PC-9 (cell line): ENCODE measurements at regions not wholly inside any gene's neighbourhood (a gene's known extent, or its start where the extent isn't known, plus 50 kb on each side); places are given as distances from the start of the nearest gene placed in this dataset.
"Not testable (repeated sequence)": the region's sequence is repeated elsewhere in the genome, so short reads cannot be mapped to it uniquely, and the experiment has no call there.

ENCODE experiments used
- BruUV-seq: library from RNA; stranded (reverse); fragments of 400-500 nt; replicated peaks from 2 replicates; lab custom pipeline; 2021; lab: Mats Ljungman, UMichigan
- CTCF ChIA-PET: fragments of 300-600 bp; sonication (Branson Sonifier 250); formaldehyde crosslinking; loops from one replicate; lab custom pipeline; 2022; ENCODE audit warnings: antibody characterized with exemption; lab: Charles Lee
- POLR2A ChIA-PET: fragments of 300-600 bp; sonication (Branson Sonifier 250); formaldehyde crosslinking; loops from one replicate; lab custom pipeline; 2022; ENCODE audit warnings: antibody characterized with exemption; ENCODE audit not compliant: unreplicated experiment; lab: Charles Lee
- DNase-seq, 2 experiments: peaks; one replicate each; pipeline versions ENCODE4 v3.0.0 to v3.0.0-alpha.2; 2015 to 2022; ENCODE audit warnings: mixed read lengths in 1 of 2
- H2AFZ ChIP-seq: fragments of 200-600 bp; sonication (generic); 2 replicates; pipeline ENCODE4 v1.8.1; 2017; ENCODE audit warnings: antibody characterized with exemption
- H3F3A ChIP-seq: fragments of 200-600 bp; sonication (generic); 2 replicates; pipeline ENCODE4 v1.8.1; 2017; ENCODE audit warnings: antibody characterized with exemption, mild to moderate bottlenecking, low read depth; ENCODE audit not compliant: insufficient read depth
- H3K27ac ChIP-seq: fragments of 200-600 bp; sonication (generic); 2 replicates; pipeline ENCODE4 v1.6.1; 2016; ENCODE audit warnings: mixed run types
- H3K27me3 ChIP-seq: fragments of 200-600 bp; sonication (generic); 2 replicates; pipeline ENCODE4 v1.6.1; 2016; ENCODE audit warnings: low read depth, mixed run types; ENCODE audit not compliant: insufficient read depth
- H3K36me3 ChIP-seq: fragments of 200-600 bp; sonication (generic); 2 replicates; pipeline ENCODE4 v1.6.1; 2016; ENCODE audit warnings: low read depth, mixed run types
- H3K4me1 ChIP-seq: fragments of 200-600 bp; sonication (generic); replicated peaks from 2 replicates; pipeline ENCODE4 v1.6.1; 2016; ENCODE audit warnings: mixed run types; ENCODE audit not compliant: insufficient read depth
- H3K4me2 ChIP-seq: fragments of 200-600 bp; sonication (generic); 2 replicates; pipeline ENCODE4 v1.6.1; 2017; ENCODE audit warnings: mixed run types
- H3K4me3 ChIP-seq: fragments of 200-600 bp; sonication (generic); 2 replicates; pipeline ENCODE4 v1.6.1; 2016; ENCODE audit warnings: mixed run types
- H3K79me2 ChIP-seq: fragments of 200-600 bp; sonication (generic); 2 replicates; pipeline ENCODE4 v1.6.1; 2017; ENCODE audit warnings: low read depth, mixed run types
- H3K9me2 ChIP-seq: fragments of 200-600 bp; sonication (generic); 2 replicates; pipeline ENCODE4 v1.8.1; 2017; ENCODE audit warnings: mild to moderate bottlenecking; ENCODE audit not compliant: insufficient read depth
- H3K9me3 ChIP-seq: fragments of 200-600 bp; sonication (generic); 2 replicates; pipeline ENCODE4 v1.8.1; 2016; ENCODE audit warnings: low read depth; ENCODE audit not compliant: insufficient read depth
- H4K20me1 ChIP-seq: fragments of 200-600 bp; sonication (generic); 2 replicates; pipeline ENCODE4 v1.8.1; 2017; ENCODE audit not compliant: insufficient read depth
- EZH2 ChIP-seq: fragments of 200-600 bp; sonication (generic); IDR thresholded peaks from 2 replicates; pipeline ENCODE4 v1.8.0; 2017; ENCODE audit warnings: antibody characterized with exemption, low read depth
- intact Hi-C: fragments of 100-400 bp; cut with micrococcal nuclease; formaldehyde crosslinking; loops from one replicate; pipeline ENCODE4 v1.10.0; 2022; ENCODE audit not compliant: unreplicated experiment
- TF ChIP-seq, protein P1 (sequence below): fragments of 200-600 bp; sonication (generic); conservative IDR thresholded peaks from 2 replicates; pipeline ENCODE4 v1.6.1; 2017; ENCODE audit warnings: mixed run types, antibody characterized with exemption, mild to moderate bottlenecking, moderate library complexity

- ChIA-PET POLR2A (no interaction called here), CTCF (no interaction called here)
- Histone ChIP-seq H3K4me1 (0 out of 2 replicates have a peak, but pooled peaks cover 6% of the 10 kb centered on the region), H4K20me1 (no peaks in the 10 kb centered on the region), H3K4me3 (no peak overlapping the region), H3K79me2 (no peaks in the 10 kb centered on the region), H3K9me3 (no peaks in the 10 kb centered on the region; the same call in 1 of the 2 replicates), H3K27me3 (no peaks in the 10 kb centered on the region), H3K4me2 (no peak overlapping the region), H3F3A (no peaks in the 10 kb centered on the region), H3K27ac (no peak overlapping the region), H3K9me2 (no peaks in the 10 kb centered on the region), H2AFZ (peak overlapping the region; percentile 40; the same call in 1 of the 2 replicates), H3K36me3 (no peaks in the 10 kb centered on the region)
- intact Hi-C loops: loop anchor here (5.0 kb wide), 1 partner anchor 103 kb away; no protein-coding TSS in a partner anchor
- DNase-seq: no peak
- TF ChIP-seq, protein P1, sequence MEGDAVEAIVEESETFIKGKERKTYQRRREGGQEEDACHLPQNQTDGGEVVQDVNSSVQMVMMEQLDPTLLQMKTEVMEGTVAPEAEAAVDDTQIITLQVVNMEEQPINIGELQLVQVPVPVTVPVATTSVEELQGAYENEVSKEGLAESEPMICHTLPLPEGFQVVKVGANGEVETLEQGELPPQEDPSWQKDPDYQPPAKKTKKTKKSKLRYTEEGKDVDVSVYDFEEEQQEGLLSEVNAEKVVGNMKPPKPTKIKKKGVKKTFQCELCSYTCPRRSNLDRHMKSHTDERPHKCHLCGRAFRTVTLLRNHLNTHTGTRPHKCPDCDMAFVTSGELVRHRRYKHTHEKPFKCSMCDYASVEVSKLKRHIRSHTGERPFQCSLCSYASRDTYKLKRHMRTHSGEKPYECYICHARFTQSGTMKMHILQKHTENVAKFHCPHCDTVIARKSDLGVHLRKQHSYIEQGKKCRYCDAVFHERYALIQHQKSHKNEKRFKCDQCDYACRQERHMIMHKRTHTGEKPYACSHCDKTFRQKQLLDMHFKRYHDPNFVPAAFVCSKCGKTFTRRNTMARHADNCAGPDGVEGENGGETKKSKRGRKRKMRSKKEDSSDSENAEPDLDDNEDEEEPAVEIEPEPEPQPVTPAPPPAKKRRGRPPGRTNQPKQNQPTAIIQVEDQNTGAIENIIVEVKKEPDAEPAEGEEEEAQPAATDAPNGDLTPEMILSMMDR: no peak
- no peak for TF ChIP-seq EZH2
- no TSS peak for BruUV-seq
Measured at GRCh38 chr12:33115716-33116115, 219.1 kb upstream of the PKP2 start.

DNA sequence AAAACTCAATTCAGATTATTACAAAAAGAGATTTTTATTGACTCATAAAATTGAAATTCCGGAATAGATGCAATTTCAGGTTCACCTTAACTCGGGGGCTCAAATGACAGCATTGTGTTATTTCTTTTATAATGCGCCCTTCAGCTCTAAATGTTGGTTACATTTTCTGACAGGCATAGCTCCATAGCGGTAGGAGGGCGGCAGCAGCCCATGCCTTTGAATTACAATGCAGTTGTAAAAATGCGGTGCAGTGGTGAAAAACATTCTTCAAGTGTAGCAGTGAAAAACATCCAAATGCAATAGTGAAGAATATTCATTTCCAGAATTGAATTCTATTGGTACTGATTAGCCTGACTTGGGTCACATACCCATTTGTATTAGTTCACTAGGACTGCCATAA lies 215.3 kb upstream of the PKP2 start:
- no peak for DNase-seq
- intact Hi-C loops: no loop called here

DNA sequence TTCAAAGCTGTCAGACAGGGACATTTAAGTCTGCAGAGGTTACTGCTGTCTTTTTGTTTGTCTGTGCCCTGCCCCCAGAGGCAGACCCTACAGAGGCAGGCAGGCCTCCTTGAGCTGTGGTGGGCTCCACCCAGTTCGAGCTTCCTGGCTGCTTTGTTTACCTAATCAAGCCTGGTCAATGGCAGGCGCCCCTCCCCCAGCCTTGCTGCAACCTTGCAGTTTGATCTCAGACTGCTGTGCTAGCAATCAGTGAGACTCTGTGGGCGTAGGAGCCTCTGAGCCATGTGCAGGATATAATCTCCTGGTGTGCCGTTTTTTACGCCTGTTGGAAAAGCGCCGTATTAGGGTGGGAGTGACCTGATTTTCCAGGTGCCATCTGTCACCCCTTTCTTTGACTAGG lies 211.2 kb upstream of the PKP2 start:
- H3K4me2 ChIP-seq, H3K79me2 ChIP-seq, H3K4me1 ChIP-seq, H3K36me3 ChIP-seq, POLR2A ChIA-PET, CTCF ChIA-PET, H4K20me1 ChIP-seq, H3K9me3 ChIP-seq, H3K27me3 ChIP-seq, H3K27ac ChIP-seq, BruUV-seq, H3K4me3 ChIP-seq, H2AFZ ChIP-seq, H3F3A ChIP-seq, H3K9me2 ChIP-seq, DNase-seq, intact Hi-C loops: not testable (repeated sequence)

More for the DNA sequence above, 215.3 kb upstream of the PKP2 start:
- Histone ChIP-seq H3K4me1 (0 out of 2 replicates have a peak, but pooled peaks cover 6% of the 10 kb centered on the region), H4K20me1 (no peaks in the 10 kb centered on the region), H3K9me2 (no peaks in the 10 kb centered on the region), H3K79me2 (no peaks in the 10 kb centered on the region), H3K27me3 (no peaks in the 10 kb centered on the region), H2AFZ (no peak overlapping the region), H3F3A (no peaks in the 10 kb centered on the region), H3K4me3 (no peak overlapping the region), H3K9me3 (no peaks in the 10 kb centered on the region; the same call in 1 of the 2 replicates), H3K27ac (no peak overlapping the region), H3K4me2 (no peak overlapping the region), H3K36me3 (no peaks in the 10 kb centered on the region)
- CTCF ChIA-PET: no interaction called here
- no TSS peak for BruUV-seq
- TF ChIP-seq EZH2: no peak
- POLR2A ChIA-PET: no interaction called here

GRCh38 chr12:33093534-33093933 lies 197.0 kb upstream of the PKP2 start:
- Histone ChIP-seq H3K27ac (no peak overlapping the region), H3K9me2 (no peaks in the 10 kb centered on the region; the same call in 1 of the 2 replicates), H3K36me3 (no peaks in the 10 kb centered on the region), H3K4me3 (no peak overlapping the region), H2AFZ (no peak overlapping the region), H3K27me3 (no peaks in the 10 kb centered on the region), H3K79me2 (no peaks in the 10 kb centered on the region), H4K20me1 (no peaks in the 10 kb centered on the region), H3K4me1 (no peaks in the 10 kb centered on the region), H3K4me2 (no peak overlapping the region), H3F3A (no peaks in the 10 kb centered on the region), H3K9me3 (no peaks in the 10 kb centered on the region)
- DNase-seq: no peak
- POLR2A ChIA-PET: interaction anchor here (0.7 kb wide), 1 partner anchor 131 kb away, joined by 4 read pairs; no protein-coding TSS in a partner anchor
- TF ChIP-seq, protein P1: no peak
- no peak for TF ChIP-seq EZH2
- BruUV-seq: no TSS peak
- CTCF ChIA-PET: no interaction called here
- intact Hi-C loops: no loop called here

DNA sequence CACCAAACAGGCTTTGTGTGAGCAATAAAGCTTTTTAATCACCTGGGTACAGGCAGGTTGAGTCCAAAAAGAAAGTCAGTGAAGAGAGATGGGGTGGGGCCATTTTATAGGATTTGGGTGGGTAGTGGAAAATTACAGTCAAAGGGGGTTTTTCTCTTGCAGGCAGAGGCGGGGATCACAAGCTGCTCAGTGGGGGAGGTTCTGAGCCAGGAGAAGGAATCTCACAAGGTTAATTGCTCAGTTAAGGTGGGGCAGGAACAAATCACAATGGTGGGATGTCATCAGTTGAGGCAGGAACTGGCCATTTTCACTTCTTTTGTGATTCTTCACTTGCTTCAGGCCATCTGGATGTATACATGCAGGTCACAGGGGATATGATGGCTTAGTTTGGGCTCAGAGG lies 191.3 kb upstream of the PKP2 start:
- CTCF ChIA-PET, H3K27ac ChIP-seq, H3K36me3 ChIP-seq, H4K20me1 ChIP-seq, H3K9me3 ChIP-seq, intact Hi-C loops, H3K27me3 ChIP-seq, H3K79me2 ChIP-seq, H3F3A ChIP-seq, H2AFZ ChIP-seq, H3K4me1 ChIP-seq, DNase-seq, BruUV-seq, H3K4me2 ChIP-seq, H3K4me3 ChIP-seq, H3K9me2 ChIP-seq, POLR2A ChIA-PET: not testable (repeated sequence)

- H3K9me3 ChIP-seq, H3K36me3 ChIP-seq, H3K9me2 ChIP-seq, DNase-seq, H4K20me1 ChIP-seq, H3K4me3 ChIP-seq, H3K79me2 ChIP-seq, H3K4me2 ChIP-seq, H3K27ac ChIP-seq, H3K4me1 ChIP-seq, H3K27me3 ChIP-seq, H2AFZ ChIP-seq, H3F3A ChIP-seq, POLR2A ChIA-PET, intact Hi-C loops, BruUV-seq: not testable (repeated sequence)
- CTCF ChIA-PET: interaction anchor here (0.6 kb wide), 1 partner anchor 85 kb away, joined by 3 read pairs; no protein-coding TSS in a partner anchor
Measured at GRCh38 chr12:33076401-33076800, 179.8 kb upstream of the PKP2 start.
